H9 (cell line): ENCODE measurements at regions not wholly inside any gene's neighbourhood (a gene's known extent, or its start where the extent isn't known, plus 50 kb on each side); places are given as distances from the start of the nearest gene placed in this dataset.

Experiments
- DNase-seq: peaks from one replicate; pipeline ENCODE4 v3.0.0-alpha.2; 2017
- H2AFZ ChIP-seq: one replicate; pipeline ENCODE4 v1.6.1; 2013; ENCODE audit warnings: mild to moderate bottlenecking, low read length, control low read depth, moderate library complexity
- H2AK5ac ChIP-seq: 2 replicates; pipeline ENCODE4 v1.6.1; 2013; ENCODE audit warnings: low read length, control low read depth, mixed read lengths; ENCODE audit not compliant: insufficient read length
- H2BK120ac ChIP-seq: one replicate; pipeline ENCODE4 v1.6.1; 2013; ENCODE audit warnings: low read depth, mild to moderate bottlenecking, low read length, control low read depth, inconsistent platforms; ENCODE audit not compliant: poor library complexity, severe bottlenecking
- H2BK12ac ChIP-seq: 2 replicates; pipeline ENCODE4 v1.6.1; 2013; ENCODE audit warnings: low read length, control low read depth, mixed read lengths, low read depth; ENCODE audit not compliant: insufficient read length
- H2BK15ac ChIP-seq: 2 replicates; pipeline ENCODE4 v1.6.1; 2013; ENCODE audit warnings: low read depth, low read length, control low read depth
- H2BK20ac ChIP-seq: one replicate; pipeline ENCODE4 v1.6.1; 2013; ENCODE audit warnings: low read depth, mild to moderate bottlenecking, low read length, control low read depth, inconsistent platforms; ENCODE audit not compliant: poor library complexity, severe bottlenecking
- H2BK5ac ChIP-seq: 2 replicates; pipeline ENCODE4 v1.6.1; 2013; ENCODE audit warnings: low read length, control low read depth, mixed read lengths; ENCODE audit not compliant: insufficient read length
- H3K14ac ChIP-seq: 2 replicates; pipeline ENCODE4 v1.6.1; 2013; ENCODE audit warnings: low read length, control low read depth; ENCODE audit not compliant: insufficient read depth
- H3K18ac ChIP-seq: 2 replicates; pipeline ENCODE4 v1.6.1; 2013; ENCODE audit warnings: low read depth, mild to moderate bottlenecking, mixed read lengths, low read length, control low read depth; ENCODE audit not compliant: insufficient read length
- H3K23ac ChIP-seq: 2 replicates; pipeline ENCODE4 v1.6.1; 2013; ENCODE audit warnings: low read length, control low read depth, mixed read lengths, low read depth; ENCODE audit not compliant: insufficient read length
- H3K23me2 ChIP-seq: 2 replicates; pipeline ENCODE4 v1.6.1; 2013; ENCODE audit warnings: low read depth, mild to moderate bottlenecking, mixed read lengths, low read length, control low read depth; ENCODE audit not compliant: insufficient read length, poor library complexity, severe bottlenecking
- H3K27ac ChIP-seq: 2 replicates; pipeline ENCODE4 v1.5.1; 2013; ENCODE audit warnings: low read length, control low read depth, mixed read lengths, low read depth; ENCODE audit not compliant: insufficient read length
- H3K27me3 ChIP-seq: 2 replicates; pipeline ENCODE4 v1.6.1; 2013; ENCODE audit warnings: low read length, control low read depth, inconsistent platforms; ENCODE audit not compliant: insufficient read depth
- H3K4ac ChIP-seq: 2 replicates; pipeline ENCODE4 v1.6.1; 2013; ENCODE audit warnings: low read depth, mild to moderate bottlenecking, control low read depth, inconsistent platforms, low read length, moderate library complexity
- H3K4me1 ChIP-seq: 2 replicates; pipeline ENCODE4 v1.6.1; 2013; ENCODE audit warnings: low read length, control low read depth, inconsistent platforms; ENCODE audit not compliant: insufficient read depth
- H3K4me2 ChIP-seq: 2 replicates; pipeline ENCODE4 v1.6.1; 2013; ENCODE audit warnings: low read length, control low read depth, mixed read lengths; ENCODE audit not compliant: insufficient read length, insufficient read depth
- H3K56ac ChIP-seq: 2 replicates; pipeline ENCODE4 v1.6.1; 2013; ENCODE audit warnings: low read depth, mild to moderate bottlenecking, mixed read lengths, low read length, control low read depth; ENCODE audit not compliant: insufficient read length
- H3K79me1 ChIP-seq: 2 replicates; pipeline ENCODE4 v1.6.1; 2013; ENCODE audit warnings: low read depth, mild to moderate bottlenecking, moderate library complexity, low read length, control low read depth, inconsistent platforms; ENCODE audit not compliant: insufficient read depth, poor library complexity, severe bottlenecking
- H3K79me2 ChIP-seq: 2 replicates; pipeline ENCODE4 v1.6.1; 2013; ENCODE audit warnings: low read length, control low read depth, inconsistent platforms; ENCODE audit not compliant: insufficient read depth
- H3K9ac ChIP-seq: 2 replicates; pipeline ENCODE4 v1.6.1; 2013; ENCODE audit warnings: low read length, control low read depth, mixed read lengths; ENCODE audit not compliant: insufficient read length; ENCODE audit errors: extremely low read depth
- H3K9me3 ChIP-seq: one replicate; pipeline ENCODE4 v1.6.1; 2013; ENCODE audit warnings: low read depth, low read length, inconsistent platforms; ENCODE audit not compliant: control insufficient read depth
- H3T11ph ChIP-seq: one replicate; pipeline ENCODE4 v1.6.1; 2013; ENCODE audit warnings: mild to moderate bottlenecking, low read length, control low read depth, inconsistent platforms
- H4K20me1 ChIP-seq: one replicate; pipeline ENCODE4 v1.6.1; 2013; ENCODE audit not compliant: control insufficient read depth, insufficient read length, insufficient read depth
- H4K5ac ChIP-seq: 2 replicates; pipeline ENCODE4 v1.6.1; 2013; ENCODE audit warnings: low read depth, mild to moderate bottlenecking, mixed read lengths, low read length, control low read depth; ENCODE audit not compliant: insufficient read length
- H4K8ac ChIP-seq: replicated peaks from 2 replicates; pipeline ENCODE4 v1.6.1; 2013; ENCODE audit warnings: low read length, control low read depth, mixed read lengths, low read depth; ENCODE audit not compliant: insufficient read length
- H4K91ac ChIP-seq: 2 replicates; pipeline ENCODE4 v1.6.1; 2013; ENCODE audit warnings: low read depth, mild to moderate bottlenecking, moderate library complexity, mixed read lengths, low read length, control low read depth; ENCODE audit not compliant: insufficient read length
- H3K27ac Mint-ChIP-seq, 3 experiments: 2 replicates in 2 of 3; 3 replicates in 1 of 3; pipeline ENCODE4 v1.8.0; 2020 to 2021; ENCODE audit warnings: mixed read lengths in 3 of 3, mild to moderate bottlenecking in 1 of 3, moderate library complexity in 1 of 3
- H3K27me3 Mint-ChIP-seq: 2 replicates; pipeline ENCODE4 v1.8.0; 2021; ENCODE audit warnings: low read depth, mild to moderate bottlenecking, moderate library complexity, mixed read lengths
- H3K36me3 Mint-ChIP-seq, 3 experiments: 2 replicates in 2 of 3; 3 replicates in 1 of 3; pipeline ENCODE4 v1.8.0; 2020 to 2021; ENCODE audit warnings: low read depth in 3 of 3, mixed read lengths in 3 of 3; ENCODE audit not compliant: insufficient read depth in 1 of 3
- H3K4me1 Mint-ChIP-seq, 2 experiments: 2 replicates each; pipeline ENCODE4 v1.8.0; 2020; ENCODE audit warnings: mixed read lengths in 2 of 2
- H3K4me3 Mint-ChIP-seq, 2 experiments: 2 replicates in 1 of 2; 3 replicates in 1 of 2; pipeline ENCODE4 v1.8.0; 2020 to 2021; ENCODE audit warnings: mild to moderate bottlenecking in 2 of 2, mixed read lengths in 2 of 2, moderate library complexity in 1 of 2
- H3K9me3 Mint-ChIP-seq, 2 experiments: 2 replicates in 1 of 2; 3 replicates in 1 of 2; pipeline ENCODE4 v1.8.0; 2020; ENCODE audit warnings: mild to moderate bottlenecking in 2 of 2, mixed read lengths in 2 of 2, moderate library complexity in 1 of 2
- WGBS: extraction: QIAGEN DNeasy Blood & Tissue Kit; methylation state at CpG from one replicate; pipeline ENCODE4 v1.1.7; 2013; ENCODE audit warnings: missing lambda C conversion rate, low lambda C conversion rate, mixed read lengths; ENCODE audit not compliant: insufficient read length; ENCODE audit errors: extremely low coverage; 5-methylcytosine and 5-hydroxymethylcytosine counted together
- TF ChIP-seq, protein P1 (sequence below): fragments of 200-600 bp; sonication (generic); conservative IDR thresholded peaks from 3 replicates; pipeline ENCODE4 v1.8.0; 2021; ENCODE audit warnings: antibody characterized with exemption, mild to moderate bottlenecking

GRCh38 chr6:68572975-68573374, 62.1 kb upstream of the ADGRB3 start:
- no peak overlapping the region for H3K27ac ChIP-seq
- TF ChIP-seq, protein P1, sequence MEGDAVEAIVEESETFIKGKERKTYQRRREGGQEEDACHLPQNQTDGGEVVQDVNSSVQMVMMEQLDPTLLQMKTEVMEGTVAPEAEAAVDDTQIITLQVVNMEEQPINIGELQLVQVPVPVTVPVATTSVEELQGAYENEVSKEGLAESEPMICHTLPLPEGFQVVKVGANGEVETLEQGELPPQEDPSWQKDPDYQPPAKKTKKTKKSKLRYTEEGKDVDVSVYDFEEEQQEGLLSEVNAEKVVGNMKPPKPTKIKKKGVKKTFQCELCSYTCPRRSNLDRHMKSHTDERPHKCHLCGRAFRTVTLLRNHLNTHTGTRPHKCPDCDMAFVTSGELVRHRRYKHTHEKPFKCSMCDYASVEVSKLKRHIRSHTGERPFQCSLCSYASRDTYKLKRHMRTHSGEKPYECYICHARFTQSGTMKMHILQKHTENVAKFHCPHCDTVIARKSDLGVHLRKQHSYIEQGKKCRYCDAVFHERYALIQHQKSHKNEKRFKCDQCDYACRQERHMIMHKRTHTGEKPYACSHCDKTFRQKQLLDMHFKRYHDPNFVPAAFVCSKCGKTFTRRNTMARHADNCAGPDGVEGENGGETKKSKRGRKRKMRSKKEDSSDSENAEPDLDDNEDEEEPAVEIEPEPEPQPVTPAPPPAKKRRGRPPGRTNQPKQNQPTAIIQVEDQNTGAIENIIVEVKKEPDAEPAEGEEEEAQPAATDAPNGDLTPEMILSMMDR, result no peak
- no peak overlapping the region for H4K91ac ChIP-seq
- no peak overlapping the region for H3K4me3 Mint-ChIP-seq
- H4K5ac ChIP-seq, result no peak overlapping the region
- H3K23ac ChIP-seq, result no peak overlapping the region
- no peak overlapping the region for H3K9ac ChIP-seq
- no peak overlapping the region for H2BK20ac ChIP-seq
- no peak overlapping the region for H3K4me2 ChIP-seq
- no peaks in the 10 kb centered on the region for H3K27me3 ChIP-seq
- H4K20me1 ChIP-seq, result no peaks in the 10 kb centered on the region
- H3K79me2 ChIP-seq, result no peaks in the 10 kb centered on the region
- no peak overlapping the region for H3K14ac ChIP-seq
- no peak overlapping the region for H2BK120ac ChIP-seq
- H2BK12ac ChIP-seq, result no peak overlapping the region
- no peak overlapping the region for H2BK5ac ChIP-seq
- no peak overlapping the region for H2BK15ac ChIP-seq
- H2AK5ac ChIP-seq, result no peak overlapping the region
- no peaks in the 10 kb centered on the region for H3K4me1 ChIP-seq
- H3K18ac ChIP-seq, result no peak overlapping the region
- no peak overlapping the region for H3K4ac ChIP-seq
- no peaks in the 10 kb centered on the region for H3K23me2 ChIP-seq
- peaks cover 0 to 14% (median 7%) of the 10 kb centered on the region in 3 experiments; a peak in 4 of 7 replicates for H3K36me3 Mint-ChIP-seq
- peaks cover 18 to 20% of the 10 kb centered on the region in 2 experiments for H3K9me3 Mint-ChIP-seq
- no peak overlapping the region for H3K56ac ChIP-seq
- no peaks in the 10 kb centered on the region for H3K9me3 ChIP-seq
- no peak overlapping the region for H3K27ac Mint-ChIP-seq
- DNase-seq, result no peak
- no peak overlapping the region for H2AFZ ChIP-seq
- H3T11ph ChIP-seq, result no peak overlapping the region
- no peaks in the 10 kb centered on the region for H3K27me3 Mint-ChIP-seq
- peaks cover 8 to 15% of the 10 kb centered on the region in 2 experiments for H3K4me1 Mint-ChIP-seq
- no peaks in the 10 kb centered on the region for H3K79me1 ChIP-seq
- WGBS, result no CpG with 5 or more reads among the region's 4 CpGs
- no peak overlapping the region for H4K8ac ChIP-seq
